ENCODE measurements at regions not wholly inside any gene's neighbourhood (a gene's known extent, or its start where the extent isn't known, plus 50 kb on each side); places are given as distances from the start of the nearest gene placed in this dataset.

DNA sequence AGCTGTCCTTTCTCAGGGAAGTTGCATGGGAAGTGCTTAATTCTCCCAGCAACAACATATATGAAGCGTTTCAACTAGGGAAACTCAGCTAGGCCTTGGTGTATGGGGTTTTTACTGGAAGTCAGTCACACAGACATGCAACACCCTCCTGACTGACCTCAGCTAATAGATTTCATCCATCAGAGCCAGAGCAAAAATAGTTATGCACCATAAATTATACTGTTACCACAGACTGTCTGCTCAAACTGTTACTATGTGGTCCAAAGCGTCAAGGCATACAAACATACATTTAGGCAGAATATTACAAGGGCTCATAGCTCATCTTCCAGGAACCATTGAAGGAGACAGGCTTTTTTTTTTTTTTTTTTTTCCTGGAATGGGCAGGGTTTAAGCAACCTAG is 417.9 kb downstream of the ANKRD7 start:
- Mint-ChIP-seq H3K9me3 (ENCODE audit: unreplicated experiment) (no peaks in the 10 kb centered on the region), H3K27ac (ENCODE audit: unreplicated experiment) (no peak overlapping the region), H3K4me3 (ENCODE audit: unreplicated experiment) (no peak overlapping the region), H3K36me3 (ENCODE audit: insufficient read depth, unreplicated experiment) (no peaks in the 10 kb centered on the region), H3K27me3 (ENCODE audit: insufficient read depth, unreplicated experiment) (no peaks in the 10 kb centered on the region), H3K4me1 (ENCODE audit: low read depth, unreplicated experiment) (no peaks in the 10 kb centered on the region)
- Histone ChIP-seq H3K9me3 (no peaks in the 10 kb centered on the region), H3K4me1 (no peaks in the 10 kb centered on the region), H3K27me3 (replicated peaks; ENCODE audit: control insufficient read depth, insufficient read depth, low read length) (no peaks in the 10 kb centered on the region), H3K4me3 (ENCODE audit: low read depth, low read length) (no peak overlapping the region), H3K36me3 (ENCODE audit: control insufficient read depth, insufficient read depth, low read length) (no peaks in the 10 kb centered on the region)
- TF ChIP-seq CTCF (IDR thresholded peaks at IDR 0.05; ENCODE audit: insufficient read depth in 1 of 2, low read depth in 1 of 2, low read length in 1 of 2, severe bottlenecking in 1 of 2, unreplicated experiment in 1 of 2) = no peak
- intact Hi-C loops (cut with micrococcal nuclease; ENCODE audit: unreplicated experiment) = no loop called here
- DNase-seq = no peak
- ChIA-PET CTCF (no interaction called here), POLR2A (no interaction called here)
- no TSS peak for BruUV-seq (replicated peaks)

DNA sequence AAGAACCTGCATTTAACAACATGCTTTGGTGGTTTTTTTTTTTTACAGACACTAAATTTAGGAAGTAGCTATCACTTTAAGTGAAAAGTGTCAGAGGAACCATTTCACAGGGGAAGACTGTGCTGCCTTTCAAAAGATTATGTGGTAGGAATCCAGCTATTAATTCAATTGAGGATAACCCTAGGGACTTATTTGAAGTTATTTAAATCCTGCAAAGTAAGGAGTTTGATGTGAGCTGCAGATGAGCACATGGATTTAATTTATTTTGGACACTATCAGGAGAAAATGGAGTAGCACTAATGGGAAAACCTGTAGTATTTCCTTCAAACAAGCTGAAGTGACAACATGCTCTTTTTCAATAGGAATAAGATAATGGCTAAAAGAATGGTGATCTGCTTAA is 419.8 kb downstream of the ANKRD7 start:
- BruUV-seq (replicated peaks) = no TSS peak
- DNase-seq = no peak
- Histone ChIP-seq H3K27me3 (replicated peaks; ENCODE audit: control insufficient read depth, insufficient read depth, low read length) (no peaks in the 10 kb centered on the region), H3K36me3 (ENCODE audit: control insufficient read depth, insufficient read depth, low read length) (no peaks in the 10 kb centered on the region), H3K9me3 (no peaks in the 10 kb centered on the region), H3K4me3 (ENCODE audit: low read depth, low read length) (no peak overlapping the region), H3K4me1 (no peaks in the 10 kb centered on the region)
- ChIA-PET POLR2A (no interaction called here), CTCF (no interaction called here)
- Mint-ChIP-seq H3K4me3 (ENCODE audit: unreplicated experiment) (no peak overlapping the region), H3K9me3 (ENCODE audit: unreplicated experiment) (no peaks in the 10 kb centered on the region), H3K4me1 (ENCODE audit: low read depth, unreplicated experiment) (no peaks in the 10 kb centered on the region), H3K36me3 (ENCODE audit: insufficient read depth, unreplicated experiment) (no peaks in the 10 kb centered on the region), H3K27ac (ENCODE audit: unreplicated experiment) (no peak overlapping the region), H3K27me3 (ENCODE audit: insufficient read depth, unreplicated experiment) (no peaks in the 10 kb centered on the region)
- intact Hi-C loops (cut with micrococcal nuclease; ENCODE audit: unreplicated experiment) = no loop called here
- TF ChIP-seq CTCF (IDR thresholded peaks at IDR 0.05; ENCODE audit: insufficient read depth in 1 of 2, low read depth in 1 of 2, low read length in 1 of 2, severe bottlenecking in 1 of 2, unreplicated experiment in 1 of 2) = no peak

GRCh38 chr7:118648002-118648401 is 423.5 kb downstream of the ANKRD7 start:
- Histone ChIP-seq H3K4me1 (no peaks in the 10 kb centered on the region), H3K36me3 (ENCODE audit: control insufficient read depth, insufficient read depth, low read length) (no peaks in the 10 kb centered on the region), H3K9me3 (no peaks in the 10 kb centered on the region), H3K4me3 (ENCODE audit: low read depth, low read length) (no peak overlapping the region), H3K27me3 (replicated peaks; ENCODE audit: control insufficient read depth, insufficient read depth, low read length) (no peaks in the 10 kb centered on the region)
- no peak overlapping the region for H3K27ac Mint-ChIP-seq (ENCODE audit: unreplicated experiment)
- H3K36me3 Mint-ChIP-seq (ENCODE audit: insufficient read depth, unreplicated experiment) = no peaks in the 10 kb centered on the region
- no peak for TF ChIP-seq CTCF (IDR thresholded peaks at IDR 0.05; ENCODE audit: insufficient read depth in 1 of 2, low read depth in 1 of 2, low read length in 1 of 2, severe bottlenecking in 1 of 2, unreplicated experiment in 1 of 2)
- no peak for DNase-seq
- no TSS peak for BruUV-seq (replicated peaks)
- ChIA-PET POLR2A (no interaction called here), CTCF (no interaction called here)
- H3K4me3 Mint-ChIP-seq (ENCODE audit: unreplicated experiment) = no peak overlapping the region
- intact Hi-C loops (cut with micrococcal nuclease; ENCODE audit: unreplicated experiment) = no loop called here
- H3K4me1 Mint-ChIP-seq (ENCODE audit: low read depth, unreplicated experiment) = no peaks in the 10 kb centered on the region
- H3K27me3 Mint-ChIP-seq (ENCODE audit: insufficient read depth, unreplicated experiment) = no peaks in the 10 kb centered on the region
- no peaks in the 10 kb centered on the region for H3K9me3 Mint-ChIP-seq (ENCODE audit: unreplicated experiment)

All from Caco-2 (cell line).